ENCODE measurements at regions not wholly inside any gene's neighbourhood (a gene's known extent, or its start where the extent isn't known, plus 50 kb on each side); places are given as distances from the start of the nearest gene placed in this dataset.

- TF ChIP-seq POLR2AphosphoS5 (IDR thresholded peaks at IDR 0.05) (no peak), CTCF (IDR thresholded peaks at IDR 0.05) (no peak)
These were observed 218.1 kb upstream of the SATB1 start for GRCh38 chr3:18643281-18643680.

All from sigmoid colon (tissue), 4 donors.